Jurkat, Clone E6-1 (cell line): ENCODE measurements at regions not wholly inside any gene's neighbourhood (a gene's known extent, or its start where the extent isn't known, plus 50 kb on each side); places are given as distances from the start of the nearest gene placed in this dataset.
"Not testable (repeated sequence)": the region's sequence is repeated elsewhere in the genome, so short reads cannot be mapped to it uniquely, and the experiment has no call there.

Experiments used
- DNase-seq: peaks from one replicate; pipeline ENCODE4 v3.0.0-alpha.2; 2011; ENCODE audit warnings: low read depth, low spot score
- H3K4me3 ChIP-seq: 2 replicates; pipeline ENCODE4 v1.5.1; 2011; ENCODE audit warnings: mild to moderate bottlenecking, low read length, control low read depth, moderate library complexity

DNA sequence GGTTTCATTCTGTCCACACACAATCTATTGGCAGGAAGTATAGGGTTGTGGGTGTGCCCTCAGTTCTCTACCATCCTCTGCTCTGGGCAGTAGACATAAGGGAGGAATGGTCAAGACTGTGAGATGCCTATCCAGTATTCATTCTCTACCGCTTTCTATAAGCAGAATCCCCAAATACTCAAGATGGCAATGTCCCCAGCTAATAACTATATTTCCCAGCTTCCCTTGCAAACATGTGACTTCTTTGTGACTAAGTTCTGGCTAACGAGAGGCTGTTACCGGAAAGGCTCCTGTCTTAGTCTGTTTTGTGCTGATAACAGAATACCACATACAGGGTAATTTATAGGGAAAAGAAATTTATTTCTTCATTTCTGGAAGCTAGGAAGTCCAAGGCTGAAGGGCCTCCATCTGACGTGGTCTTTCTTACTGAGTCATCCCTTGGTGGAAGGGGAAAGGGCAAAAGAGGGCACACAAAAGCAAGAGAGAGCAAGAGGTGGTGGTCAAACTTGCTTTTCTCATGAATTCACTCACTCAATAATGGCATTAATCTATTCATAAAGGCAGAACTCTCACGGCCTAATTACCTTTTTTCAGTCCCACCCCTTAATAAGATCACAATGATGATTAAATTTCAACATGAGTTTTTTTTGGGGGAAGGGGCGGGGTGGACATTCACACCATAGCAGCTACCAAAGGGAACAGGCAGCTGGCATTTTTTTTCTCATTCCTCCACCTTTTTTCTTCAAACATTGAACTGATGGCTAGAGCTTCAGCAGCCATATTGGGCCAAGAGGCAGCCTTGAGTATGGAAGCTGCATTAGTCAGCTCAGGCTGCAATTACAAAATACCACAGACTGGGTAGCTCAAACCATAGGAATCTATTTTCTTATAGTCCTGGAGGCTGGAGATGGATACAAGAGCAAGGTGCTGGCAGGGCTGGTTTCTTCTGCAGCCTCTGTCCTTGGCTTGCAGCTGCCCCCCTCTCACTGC lies 109.7 kb upstream of the OR9Q1 start:
- no peak overlapping the region for H3K4me3 ChIP-seq
- no peak for DNase-seq

DNA sequence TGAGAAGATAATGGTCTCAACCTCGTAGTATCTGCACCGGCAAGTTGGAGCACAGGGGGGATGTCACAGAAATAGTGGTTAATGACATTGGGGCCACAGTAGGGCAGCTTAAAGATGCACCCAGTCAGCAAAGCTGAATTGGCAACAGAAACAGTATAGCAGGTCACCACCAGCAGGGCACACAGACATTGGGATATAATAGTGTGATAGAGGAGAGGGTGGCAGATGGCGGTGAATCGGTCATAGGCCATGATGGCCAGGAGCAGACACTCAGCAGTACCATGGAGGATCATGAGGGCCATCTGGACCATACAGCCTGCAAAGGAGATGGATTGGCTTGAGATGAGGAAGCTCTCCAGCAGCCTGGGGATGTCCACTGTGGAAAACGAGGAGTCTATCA lies 106.0 kb upstream of the OR9Q1 start:
- H3K4me3 ChIP-seq: no peak overlapping the region
- no peak for DNase-seq

DNA sequence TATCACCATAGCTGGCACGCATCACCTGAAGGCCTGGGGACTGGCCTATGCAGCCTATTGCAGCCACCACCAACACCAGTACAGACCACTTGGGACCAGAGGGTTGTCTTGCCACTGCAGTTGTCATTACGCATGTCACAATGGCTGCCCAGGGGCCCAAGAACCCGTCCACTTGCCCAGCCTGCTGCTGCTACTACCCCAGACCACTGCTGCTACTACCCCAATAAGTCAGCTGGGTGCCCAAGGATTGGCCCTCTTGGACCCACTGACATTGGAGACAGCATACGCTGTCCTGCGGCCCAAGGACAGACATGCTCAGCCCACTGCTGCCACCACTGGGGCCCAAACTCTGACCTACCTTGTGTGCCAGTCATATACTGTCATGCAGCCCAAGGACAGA lies 102.7 kb upstream of the OR9Q1 start:
- no peak for DNase-seq
- H3K4me3 ChIP-seq: no peak overlapping the region

DNA sequence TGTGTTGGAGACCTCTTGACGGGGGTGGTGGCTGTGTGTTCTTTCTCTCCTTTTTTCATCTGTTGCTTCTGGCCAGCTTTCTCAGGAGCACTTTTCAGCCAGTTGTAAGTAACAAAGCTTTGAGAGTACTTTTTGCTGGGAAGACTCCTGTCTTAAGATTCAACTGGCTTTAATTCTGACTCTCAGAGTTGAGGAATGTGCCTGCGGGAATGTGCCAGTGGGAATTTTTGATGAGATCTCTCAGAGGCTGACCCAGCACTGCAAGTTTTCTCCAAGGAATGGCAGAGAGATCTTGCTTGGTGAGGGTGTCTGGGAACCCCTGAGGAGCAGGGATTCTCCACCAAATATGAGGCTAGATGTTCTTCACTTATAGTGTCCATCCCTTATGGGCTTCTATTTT lies 91.6 kb upstream of the OR9Q1 start:
- no peak for DNase-seq
- H3K4me3 ChIP-seq: no peak overlapping the region

DNA sequence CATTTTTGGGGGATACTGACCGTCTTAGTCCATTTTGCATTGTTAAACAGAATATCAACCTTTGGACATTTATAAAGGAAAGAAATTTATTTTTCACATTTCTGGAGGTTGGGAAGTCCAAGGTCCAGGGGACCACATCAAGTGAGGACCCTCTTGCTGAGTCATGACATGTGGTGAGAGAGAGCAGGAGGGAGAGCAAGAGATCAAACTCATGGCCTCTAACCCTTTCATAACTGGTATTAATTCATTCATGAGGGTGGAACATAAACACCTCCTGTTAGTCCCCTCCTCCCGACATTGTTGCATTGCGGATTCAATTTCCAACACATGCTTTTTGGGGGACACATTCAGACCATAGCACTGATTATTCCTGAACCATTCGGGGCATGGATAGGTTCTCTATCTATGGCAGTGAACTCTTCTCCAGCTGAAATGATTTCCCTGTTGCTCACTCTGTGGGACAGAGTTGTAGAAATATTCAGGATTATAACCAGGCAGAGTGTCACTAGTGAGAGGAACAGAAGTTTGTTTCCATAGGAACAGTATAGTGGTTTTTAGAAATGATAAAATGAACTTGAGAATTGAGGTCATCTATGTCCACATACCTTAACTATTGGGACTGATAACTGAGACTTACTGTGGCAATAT lies 88.2 kb upstream of the OR9Q1 start:
- H3K4me3 ChIP-seq: no peak overlapping the region
- DNase-seq: no peak

DNA sequence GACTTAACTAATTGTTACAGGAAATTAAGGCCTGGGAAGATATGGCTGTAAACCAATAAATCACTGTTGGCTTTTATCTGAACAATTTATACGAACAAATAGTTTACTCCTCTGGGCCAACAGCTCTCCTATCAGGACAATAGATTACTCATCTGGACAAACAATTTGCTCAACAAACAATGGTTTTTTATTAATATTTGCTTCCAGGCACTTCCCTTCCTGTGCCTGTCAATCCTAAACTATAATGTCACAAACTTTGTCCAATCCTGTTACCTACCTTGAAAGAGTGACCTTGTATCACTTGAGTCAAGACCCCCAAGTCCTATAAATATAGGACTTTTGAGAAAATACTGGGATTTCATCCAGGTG lies 87.6 kb upstream of the OR9Q1 start:
- H3K4me3 ChIP-seq: no peak overlapping the region
- DNase-seq: no peak

DNA sequence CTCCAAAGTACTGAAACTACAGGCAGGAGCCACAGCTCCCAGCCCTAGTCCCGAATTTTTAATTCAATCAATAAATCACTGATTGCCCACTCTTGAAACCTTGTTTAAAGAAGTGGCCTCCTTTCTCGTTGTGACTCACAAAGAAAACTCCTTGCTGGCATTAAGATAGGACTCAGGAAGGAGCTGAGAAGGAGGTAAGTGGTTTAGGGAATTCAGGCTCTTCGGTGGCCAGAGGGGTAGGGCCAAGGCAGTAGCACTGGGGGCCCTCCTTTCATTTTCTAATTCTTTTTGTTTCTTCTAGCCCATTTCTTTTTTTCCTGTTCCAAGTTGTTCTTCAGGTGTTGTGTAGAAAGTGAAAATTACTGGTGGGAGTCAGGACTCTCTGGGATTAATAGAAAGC lies 86.2 kb upstream of the OR9Q1 start:
- no peak for DNase-seq
- H3K4me3 ChIP-seq: no peak overlapping the region

DNA sequence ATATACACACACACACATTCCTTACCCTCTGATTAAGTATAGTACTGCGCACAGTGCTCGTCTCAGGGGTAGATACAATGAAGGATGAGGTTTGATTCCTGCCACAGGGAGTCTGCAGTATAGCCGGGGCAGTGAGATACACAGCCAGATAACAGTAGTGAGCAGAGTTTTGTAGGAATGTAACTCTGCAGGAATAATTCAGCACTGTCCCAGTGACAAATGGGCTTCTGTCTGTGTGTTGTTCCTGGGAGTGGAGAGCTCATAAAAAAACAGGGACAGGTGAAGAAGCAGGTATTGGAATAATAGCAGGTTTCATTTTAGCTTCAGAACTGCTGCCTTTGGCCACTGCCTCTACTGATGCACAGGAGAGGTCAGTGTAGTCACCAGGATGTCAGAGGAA lies 85.3 kb upstream of the OR9Q1 start:
- H3K4me3 ChIP-seq: no peak overlapping the region

DNA sequence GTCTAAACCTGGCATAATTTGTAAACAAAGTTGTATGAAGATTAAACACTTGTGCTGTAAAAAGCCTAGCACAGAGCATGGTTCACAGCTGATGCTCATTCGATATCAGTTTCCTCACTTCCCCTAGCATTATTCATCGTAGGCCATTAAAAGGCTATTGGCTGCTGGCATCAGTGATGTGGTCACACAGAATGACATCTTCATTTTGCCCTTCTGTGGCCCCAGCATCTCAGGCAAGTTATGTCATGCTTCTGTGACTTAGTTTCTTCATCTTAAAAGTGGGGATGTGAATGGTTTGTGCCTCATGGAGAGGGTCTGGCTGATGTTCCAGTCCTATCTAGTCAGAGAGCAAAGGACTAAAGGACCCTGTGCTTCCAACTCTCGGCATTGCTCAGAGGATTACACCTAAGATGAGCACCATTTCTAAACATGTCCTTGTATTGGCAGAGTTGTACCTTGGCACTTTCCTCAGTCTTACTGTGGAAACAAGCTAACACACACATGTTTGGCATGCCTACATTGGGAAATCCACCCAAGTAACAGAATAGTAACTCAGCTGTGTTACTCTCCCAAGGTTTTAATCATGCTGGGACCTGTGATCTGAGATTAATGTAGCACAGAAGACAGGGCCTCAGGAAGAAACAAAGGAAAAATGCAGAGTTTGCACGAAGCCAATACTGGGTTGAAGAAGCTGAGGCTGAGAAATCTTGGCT lies 83.5 kb upstream of the OR9Q1 start:
- no peak for DNase-seq

More for the DNA sequence above, 85.3 kb upstream of the OR9Q1 start:
- no peak for DNase-seq

DNA sequence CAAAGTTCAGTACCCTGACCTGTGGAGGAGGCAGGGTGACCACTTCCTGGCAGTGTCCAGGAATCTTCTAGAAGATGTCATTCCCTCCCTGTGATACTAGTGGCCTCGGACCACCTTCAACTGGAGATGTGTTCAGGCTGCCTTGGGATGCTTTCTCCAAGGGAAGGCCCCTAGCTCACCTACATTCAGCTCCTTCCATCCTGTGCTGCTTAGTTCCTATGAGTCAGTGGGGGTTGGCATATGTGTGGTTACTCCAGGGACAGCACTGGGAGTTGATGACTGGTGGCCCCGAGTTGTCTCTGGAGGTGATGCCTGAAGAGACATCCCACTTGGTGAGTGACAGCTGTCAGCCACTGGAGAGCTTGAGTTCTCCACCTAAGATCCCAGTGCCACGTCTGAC lies 81.8 kb upstream of the OR9Q1 start:
- H3K4me3 ChIP-seq: no peak overlapping the region
- DNase-seq: no peak

More for the DNA sequence above, 83.5 kb upstream of the OR9Q1 start:
- no peak overlapping the region for H3K4me3 ChIP-seq

DNA sequence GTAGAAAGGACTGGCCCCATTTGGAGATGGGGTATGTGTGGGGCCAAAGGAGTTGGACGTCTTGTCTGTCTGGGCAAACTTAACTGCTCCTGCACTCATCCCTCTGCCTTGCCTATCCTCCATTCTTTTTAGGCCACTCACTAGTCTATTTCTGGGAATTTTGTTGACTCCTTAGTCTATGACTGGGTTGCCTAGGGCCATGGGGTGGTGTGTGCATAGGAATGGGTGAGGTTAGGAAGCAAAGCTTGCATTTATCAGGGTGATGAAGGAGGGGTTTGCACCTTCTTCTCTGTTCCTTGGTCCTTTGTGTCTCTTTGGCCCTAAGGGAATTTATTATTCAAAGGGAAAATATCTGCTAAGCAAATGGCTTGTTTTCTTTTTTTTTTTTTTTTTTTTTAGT lies 80.9 kb upstream of the OR9Q1 start:
- no peak for DNase-seq
- no peak overlapping the region for H3K4me3 ChIP-seq

DNA sequence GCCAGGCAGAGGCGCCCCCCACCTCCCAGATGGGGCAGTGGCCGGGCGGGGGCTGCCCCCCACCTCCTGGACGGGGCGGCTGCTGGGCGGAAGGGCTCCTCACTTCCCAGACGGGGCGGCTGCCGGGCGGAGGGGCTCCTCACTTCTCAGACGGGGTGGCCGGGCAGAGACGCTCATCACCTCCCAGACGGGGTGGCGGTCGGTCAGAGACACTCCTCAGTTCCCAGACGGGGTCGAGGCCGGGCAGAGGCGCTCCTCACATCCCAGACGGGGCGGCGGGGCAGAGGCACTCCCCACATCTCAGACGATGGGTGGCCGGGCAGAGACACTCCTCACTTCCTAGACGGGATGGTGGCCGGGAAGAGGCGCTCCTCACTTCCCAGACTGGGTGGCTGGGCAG lies 79.9 kb upstream of the OR9Q1 start:
- DNase-seq, H3K4me3 ChIP-seq: not testable (repeated sequence)

DNA sequence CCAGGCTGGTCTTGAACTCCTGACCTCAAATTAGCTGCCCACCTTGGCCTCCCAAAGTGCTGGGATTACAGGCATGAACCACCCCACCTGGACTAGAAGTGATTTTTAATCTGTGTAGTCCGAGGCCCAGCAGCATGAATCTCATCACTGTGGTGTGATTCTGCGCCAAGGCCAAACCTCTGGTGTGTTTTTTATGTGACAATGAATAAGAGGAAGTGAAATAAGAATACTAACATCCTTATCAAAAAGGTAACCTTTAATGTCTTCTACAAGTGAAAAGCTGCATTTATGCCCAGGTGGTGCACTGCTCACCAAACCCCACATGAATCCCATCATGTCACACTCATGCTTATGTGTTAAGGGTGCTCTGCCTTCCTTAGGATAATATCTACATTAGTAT lies 77.1 kb upstream of the OR9Q1 start:
- no peak overlapping the region for H3K4me3 ChIP-seq
- no peak for DNase-seq

DNA sequence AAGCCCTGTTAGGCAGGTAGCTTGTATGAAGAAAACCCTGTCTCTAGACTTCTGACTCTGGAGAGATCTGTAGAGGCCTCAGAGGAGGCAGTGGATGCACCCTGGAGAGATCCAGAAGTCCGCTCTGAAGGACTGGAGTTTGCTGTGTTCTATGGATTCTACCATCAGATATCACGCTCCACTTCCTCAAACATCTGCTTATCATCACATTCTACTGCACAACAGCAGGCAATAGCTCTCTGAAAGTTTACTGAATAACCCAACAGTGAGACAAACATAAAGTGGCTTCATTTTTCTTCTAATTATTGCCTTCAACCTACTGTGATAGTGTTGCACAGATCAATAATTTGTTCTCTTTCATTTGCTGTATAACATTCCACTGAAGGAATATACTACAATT lies 59.0 kb upstream of the OR9Q1 start:
- DNase-seq: no peak
- no peak overlapping the region for H3K4me3 ChIP-seq

DNA sequence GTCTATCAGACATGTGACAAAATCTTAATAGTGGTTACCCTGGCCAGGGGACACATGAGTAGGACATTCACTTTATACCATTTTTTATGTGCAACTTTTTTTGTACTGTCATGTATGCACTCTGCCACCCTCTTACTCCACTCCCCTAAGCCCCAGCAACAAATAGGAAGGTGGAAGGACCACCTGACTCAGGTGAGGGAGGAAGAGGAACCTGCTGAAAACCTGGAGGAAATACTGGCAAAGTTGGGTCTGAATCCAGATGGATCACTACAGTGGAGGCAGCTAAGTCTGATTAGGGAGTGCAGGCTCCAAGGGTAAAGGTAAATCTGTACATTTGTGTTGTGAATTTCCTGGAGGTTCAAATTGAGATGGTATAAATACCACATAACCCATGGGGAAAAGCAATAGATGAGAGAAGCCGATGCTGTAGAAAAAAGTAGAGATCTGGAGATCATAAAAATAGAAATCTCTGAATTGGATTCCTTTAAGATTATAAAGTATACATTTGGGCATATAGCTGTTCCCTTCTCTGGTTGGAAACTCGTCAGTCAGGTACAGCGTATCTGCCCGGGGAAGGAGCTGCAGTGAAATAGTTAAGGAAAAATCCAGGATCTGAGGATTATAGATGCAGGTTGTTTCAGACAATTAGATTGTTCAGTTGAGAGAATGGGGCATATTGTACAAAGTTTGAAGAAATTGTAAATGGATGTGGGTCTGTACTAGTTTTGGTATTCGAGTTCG lies 52.2 kb upstream of the OR9Q1 start:
- H3K4me3 ChIP-seq: no peak overlapping the region
- no peak for DNase-seq

DNA sequence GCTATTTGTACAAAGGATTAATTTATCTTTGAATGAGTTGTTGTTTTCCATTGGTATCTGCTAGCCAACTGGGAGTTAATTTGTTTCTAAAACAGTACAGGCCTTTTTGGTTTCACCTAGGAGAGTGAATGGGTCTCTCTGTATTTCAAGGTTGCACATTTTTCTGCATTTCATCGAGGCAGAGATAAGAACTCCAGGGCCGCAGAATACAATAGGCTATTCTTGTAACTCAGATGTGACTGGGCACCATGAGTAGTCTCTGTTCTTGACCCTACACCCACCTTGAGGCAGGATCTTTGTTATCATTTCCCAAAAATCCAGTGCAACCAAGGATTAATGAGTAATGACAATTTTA lies 51.7 kb upstream of the OR9Q1 start:
- H3K4me3 ChIP-seq: no peak overlapping the region
- DNase-seq: no peak
